ENCODE measurements at regions not wholly inside any gene's neighbourhood (a gene's known extent, or its start where the extent isn't known, plus 50 kb on each side); places are given as distances from the start of the nearest gene placed in this dataset.

GRCh38 chr19:31223740-31224534, 125.3 kb downstream of the TSHZ3 start:
- DNase-seq: no peak

GRCh38 chr19:31220540-31220939, 128.7 kb downstream of the TSHZ3 start:
- peak; percentile 5 for DNase-seq

GRCh38 chr19:31214997-31215396, 134.2 kb downstream of the TSHZ3 start:
- no peak for DNase-seq

- DNase-seq: no peak
Observed at GRCh38 chr19:31214086-31214485, 135.2 kb downstream of the TSHZ3 start.

- no peak for DNase-seq
Observed at GRCh38 chr19:31211088-31211487, 138.1 kb downstream of the TSHZ3 start.

- DNase-seq: no peak
Observed at GRCh38 chr19:31205887-31206518, 143.2 kb downstream of the TSHZ3 start.

GRCh38 chr19:31204115-31204514, 145.1 kb downstream of the TSHZ3 start:
- DNase-seq: no peak

GRCh38 chr19:31185261-31185660, 164.0 kb downstream of the TSHZ3 start:
- DNase-seq: no peak

GRCh38 chr19:31181535-31181934, 167.7 kb downstream of the TSHZ3 start:
- no peak for DNase-seq

- DNase-seq: no peak
Observed at GRCh38 chr19:31180907-31181306, 168.3 kb downstream of the TSHZ3 start.

- no peak for DNase-seq
Observed at GRCh38 chr19:31179471-31179852, 169.8 kb downstream of the TSHZ3 start.

GRCh38 chr19:31178833-31179470, 170.3 kb downstream of the TSHZ3 start:
- DNase-seq: no peak

GRCh38 chr19:31177246-31177645, 172.0 kb downstream of the TSHZ3 start:
- DNase-seq: no peak

GRCh38 chr19:31175564-31176348, 173.5 kb downstream of the TSHZ3 start:
- no peak for DNase-seq

GRCh38 chr19:31174948-31175347, 174.3 kb downstream of the TSHZ3 start:
- DNase-seq: no peak

GRCh38 chr19:31173991-31174390, 175.2 kb downstream of the TSHZ3 start:
- DNase-seq: no peak

- no peak for DNase-seq
Observed at GRCh38 chr19:31171936-31172335, 177.3 kb downstream of the TSHZ3 start.

- DNase-seq: no peak
Observed at GRCh38 chr19:31170046-31170445, 179.2 kb downstream of the TSHZ3 start.

GRCh38 chr19:31168106-31168625, 181.1 kb downstream of the TSHZ3 start:
- DNase-seq: no peak

- DNase-seq: no peak
Observed at GRCh38 chr19:31167690-31168089, 181.5 kb downstream of the TSHZ3 start.

GRCh38 chr19:31166206-31166605, 183.0 kb downstream of the TSHZ3 start:
- no peak for DNase-seq

GRCh38 chr19:31164791-31165251, 184.4 kb downstream of the TSHZ3 start:
- no peak for DNase-seq

Measured in NCI-H1105 treated with DMSO at 0.1 percent for 48 hours (cell line).